H1 (cell line): ENCODE measurements at regions not wholly inside any gene's neighbourhood (a gene's known extent, or its start where the extent isn't known, plus 50 kb on each side); places are given as distances from the start of the nearest gene placed in this dataset.

Experiments used
- CTCF ChIA-PET: fragments of 300-600 bp; sonication (Branson Sonifier 250); formaldehyde crosslinking; loops from one replicate; lab custom pipeline; 2021; ENCODE audit not compliant: partially characterized antibody; lab: Charles Lee
- POLR2A ChIA-PET: fragments of 300-600 bp; sonication (Branson Sonifier 250); formaldehyde crosslinking; loops from one replicate; lab custom pipeline; 2021; ENCODE audit warnings: inconsistent platforms; ENCODE audit not compliant: partially characterized antibody; lab: Charles Lee
- DNase-seq, 2 experiments: peaks; one replicate each; pipeline versions ENCODE4 v3.0.0 to v3.0.0-alpha.2; 2010 to 2022; ENCODE audit warnings: low spot score in 2 of 2, low read depth in 1 of 2, mixed read lengths in 1 of 2
- FAIRE-seq: peaks from 2 replicates; lab custom pipeline; 2011; peaks lifted over from hg19 to GRCh38; lab: Jason Lieb, UNC
- H2AFZ ChIP-seq: 2 replicates; pipeline ENCODE4 v1.8.1; 2012; ENCODE audit warnings: low read length, inconsistent platforms
- H2AK5ac ChIP-seq: 2 replicates; pipeline ENCODE4 v1.6.1; 2013; ENCODE audit warnings: low read depth, low read length
- H2BK120ac ChIP-seq: replicated peaks from 2 replicates; pipeline ENCODE3; 2013; ENCODE audit warnings: low read depth, low read length, inconsistent platforms
- H2BK12ac ChIP-seq: 2 replicates; pipeline ENCODE4 v1.6.1; 2013; ENCODE audit warnings: low read depth, low read length
- H2BK15ac ChIP-seq: 2 replicates; pipeline ENCODE4 v1.6.1; 2013; ENCODE audit warnings: low read length
- H2BK20ac ChIP-seq: 2 replicates; pipeline ENCODE4 v1.6.1; 2013; ENCODE audit warnings: low read length
- H2BK5ac ChIP-seq: 2 replicates; pipeline ENCODE4 v1.6.1; 2013; ENCODE audit warnings: low read depth, low read length
- H3K14ac ChIP-seq: 2 replicates; pipeline ENCODE4 v1.6.1; 2013; ENCODE audit warnings: inconsistent platforms; ENCODE audit not compliant: insufficient read length
- H3K18ac ChIP-seq: 2 replicates; pipeline ENCODE4 v1.6.1; 2013; ENCODE audit warnings: low read length; ENCODE audit errors: extremely low read depth
- H3K23ac ChIP-seq: 2 replicates; pipeline ENCODE4 v1.6.1; 2013; ENCODE audit warnings: inconsistent platforms; ENCODE audit not compliant: insufficient read length
- H3K23me2 ChIP-seq: 2 replicates; pipeline ENCODE4 v1.6.1; 2013; ENCODE audit warnings: low read depth, low read length
- H3K27ac ChIP-seq: 2 replicates; pipeline ENCODE4 v1.6.1; 2011; ENCODE audit warnings: low read depth, low read length, inconsistent platforms
- H3K27me3 ChIP-seq, 4 experiments: replicated peaks in 1 of 4; 1 replicate in 1 of 4; 2 replicates in 3 of 4; pipeline versions ENCODE4 v1.6.1 to v1.8.1; 2011 to 2013; ENCODE audit warnings: low read length in 3 of 4, mild to moderate bottlenecking in 3 of 4, inconsistent platforms in 2 of 4, mixed read lengths in 2 of 4, moderate library complexity in 1 of 4; ENCODE audit not compliant: control insufficient read depth in 3 of 4, insufficient read depth in 3 of 4; ENCODE audit errors: extremely low read depth in 1 of 4
- H3K36me3 ChIP-seq, 4 experiments: 2 replicates each; pipeline versions ENCODE4 v1.6.1 to v1.8.1; 2011 to 2013; ENCODE audit warnings: mild to moderate bottlenecking in 4 of 4, low read length in 3 of 4, moderate library complexity in 2 of 4, control low read depth in 1 of 4, inconsistent platforms in 1 of 4; ENCODE audit not compliant: insufficient read depth in 4 of 4, control insufficient read depth in 2 of 4
- H3K4ac ChIP-seq: replicated peaks from 2 replicates; pipeline ENCODE3; 2013; ENCODE audit warnings: low read length, low read depth, mixed read lengths, inconsistent platforms; ENCODE audit not compliant: insufficient read length
- H3K4me1 ChIP-seq, 4 experiments: replicated peaks in 1 of 4; 1 replicate in 1 of 4; 2 replicates in 3 of 4; pipeline versions ENCODE4 v1.6.1 to v1.8.1; 2011 to 2013; ENCODE audit warnings: low read length in 3 of 4, inconsistent platforms in 2 of 4, mixed read lengths in 1 of 4; ENCODE audit not compliant: insufficient read depth in 4 of 4, control insufficient read depth in 3 of 4
- H3K4me2 ChIP-seq, 2 experiments: 2 replicates each; pipeline versions ENCODE4 v1.6.1 to v1.8.1; 2011 to 2013; ENCODE audit warnings: low read depth in 2 of 2, low read length in 2 of 2, control low read depth in 1 of 2, inconsistent platforms in 1 of 2, mild to moderate bottlenecking in 1 of 2; ENCODE audit not compliant: insufficient read depth in 1 of 2
- H3K4me3 ChIP-seq, 4 experiments: fragments of 200-600, 300-600 bp in 1 of 4; sonication (generic), shearing (Covaris generic), sonication (Bioruptor Twin) in 1 of 4; 2 replicates each; pipeline versions ENCODE4 v1.5.1 to v1.8.1; 2011 to 2016; ENCODE audit warnings: low read length in 4 of 4, low read depth in 3 of 4, control low read depth in 2 of 4, inconsistent platforms in 2 of 4, mild to moderate bottlenecking in 2 of 4, mixed read lengths in 1 of 4, moderate library complexity in 1 of 4; ENCODE audit not compliant: insufficient read depth in 2 of 4; ENCODE audit errors: extremely low read depth in 1 of 4
- H3K56ac ChIP-seq: replicated peaks from 2 replicates; pipeline ENCODE3; 2013; ENCODE audit warnings: low read depth, mild to moderate bottlenecking, mixed read lengths, low read length, inconsistent platforms; ENCODE audit not compliant: insufficient read length
- H3K79me1 ChIP-seq: 2 replicates; pipeline ENCODE4 v1.6.1; 2013; ENCODE audit warnings: low read depth, low read length, control low read depth
- H3K79me2 ChIP-seq, 2 experiments: 2 replicates each; pipeline versions ENCODE4 v1.6.1 to v1.8.1; 2012 to 2013; ENCODE audit warnings: low read length in 2 of 2, mild to moderate bottlenecking in 2 of 2, inconsistent platforms in 1 of 2; ENCODE audit not compliant: insufficient read depth in 2 of 2, control insufficient read depth in 1 of 2
- H3K9ac ChIP-seq, 4 experiments: replicated peaks in 1 of 4; 1 replicate in 1 of 4; 2 replicates in 3 of 4; pipeline versions ENCODE4 v1.6.1 to v1.8.1; 2011 to 2013; ENCODE audit warnings: low read depth in 3 of 4, low read length in 3 of 4, control low read depth in 2 of 4, mild to moderate bottlenecking in 2 of 4, moderate library complexity in 2 of 4, inconsistent platforms in 1 of 4; ENCODE audit errors: extremely low read depth in 1 of 4
- H3K9me3 ChIP-seq, 2 experiments: 2 replicates each; pipeline versions ENCODE4 v1.6.1 to v1.8.1; 2012 to 2013; ENCODE audit warnings: mild to moderate bottlenecking in 2 of 2, moderate library complexity in 2 of 2, control low read depth in 1 of 2, inconsistent platforms in 1 of 2, low read depth in 1 of 2, low read length in 1 of 2, mixed read lengths in 1 of 2; ENCODE audit not compliant: insufficient read depth in 2 of 2
- H4K20me1 ChIP-seq, 2 experiments: replicated peaks in 1 of 2; 2 replicates each; pipeline versions ENCODE3 to v1.8.1; 2011 to 2013; ENCODE audit warnings: inconsistent platforms in 2 of 2, low read length in 2 of 2, mild to moderate bottlenecking in 1 of 2; ENCODE audit not compliant: insufficient read depth in 2 of 2, control insufficient read depth in 1 of 2
- H4K5ac ChIP-seq: 2 replicates; pipeline ENCODE4 v1.6.1; 2013; ENCODE audit warnings: low read length, low read depth, mixed read lengths, inconsistent platforms; ENCODE audit not compliant: insufficient read length
- H4K8ac ChIP-seq: 2 replicates; pipeline ENCODE4 v1.8.0; 2013; ENCODE audit warnings: mild to moderate bottlenecking, moderate library complexity, low read length, inconsistent platforms; ENCODE audit not compliant: insufficient read depth; ENCODE audit errors: extremely low read depth
- H4K91ac ChIP-seq: replicated peaks from 2 replicates; pipeline ENCODE3; 2013; ENCODE audit warnings: low read length, mixed read lengths, inconsistent platforms; ENCODE audit not compliant: insufficient read length
- BACH1 ChIP-seq: IDR thresholded peaks from 2 replicates; pipeline ENCODE4 v1.6.1; 2012; ENCODE audit warnings: low read length, improper control_type of control experiment
- CEBPB ChIP-seq: IDR thresholded peaks from 2 replicates; pipeline ENCODE4 v1.6.1; 2012; ENCODE audit warnings: low read depth, low read length
- EZH2 ChIP-seq: fragments of 200-600 bp; sonication (generic); IDR thresholded peaks from 2 replicates; pipeline ENCODE4 v1.7.1; 2012; ENCODE audit warnings: low read depth, mild to moderate bottlenecking, moderate library complexity, low read length, inconsistent platforms; ENCODE audit not compliant: severe bottlenecking
- HDAC2 ChIP-seq, 2 experiments: fragments of 300-600 bp in 1 of 2; sonication (generic) in 1 of 2; IDR thresholded peaks; 2 replicates each; pipeline ENCODE4 v1.6.1; 2011 to 2012; ENCODE audit warnings: low read depth in 2 of 2, low read length in 2 of 2, mild to moderate bottlenecking in 2 of 2, moderate library complexity in 2 of 2, borderline replicate concordance in 1 of 2, inconsistent platforms in 1 of 2
- SAP30 ChIP-seq: fragments of 300-600 bp; sonication (generic); IDR thresholded peaks from 2 replicates; pipeline ENCODE4 v1.7.1; 2012; ENCODE audit warnings: low read length, moderate library complexity, mild to moderate bottlenecking, inconsistent platforms; ENCODE audit not compliant: insufficient read depth, insufficient replicate concordance
- SRF ChIP-seq: IDR thresholded peaks from 2 replicates; pipeline ENCODE4 v1.6.1; 2011; ENCODE audit warnings: mild to moderate bottlenecking, low read depth, low read length, moderate library complexity
- TAF1 ChIP-seq: IDR thresholded peaks from 2 replicates; pipeline ENCODE4 v1.6.1; 2011; ENCODE audit warnings: mild to moderate bottlenecking, low read depth, low read length
- TEAD4 ChIP-seq: IDR thresholded peaks from 2 replicates; pipeline ENCODE4 v1.6.1; 2012; ENCODE audit warnings: low read depth, low read length, inconsistent platforms, mixed read lengths
- YY1 ChIP-seq: IDR thresholded peaks from 2 replicates; pipeline ENCODE4 v1.6.1; 2011; ENCODE audit warnings: low read depth, mild to moderate bottlenecking, low read length
- ZNF274 ChIP-seq: IDR thresholded peaks from 2 replicates; pipeline ENCODE4 v1.7.0; 2012; ENCODE audit warnings: low read length, borderline replicate concordance; ENCODE audit errors: extremely low read depth
- WGBS, 2 experiments: shearing (Covaris generic) in 1 of 2; methylation state at CpG; one replicate each; pipeline versions ENCODE4 v1.1.6 to v1.1.7; 2013 to 2015; ENCODE audit warnings: low lambda C conversion rate in 2 of 2, mixed read lengths in 2 of 2, inconsistent platforms in 1 of 2, low coverage in 1 of 2, missing lambda C conversion rate in 1 of 2; ENCODE audit not compliant: insufficient replicate concordance in 2 of 2, insufficient coverage in 1 of 2, insufficient read length in 1 of 2; ENCODE audit errors: extremely low coverage in 1 of 2, missing lambda C conversion rate in 1 of 2; 5-methylcytosine and 5-hydroxymethylcytosine counted together
- TF ChIP-seq, protein P1 (sequence below), 3 experiments: IDR thresholded peaks; 1 replicate in 2 of 3; 2 replicates in 1 of 3; pipeline versions ENCODE4 v1.5.1 to v1.6.1; 2011; ENCODE audit warnings: low read length in 3 of 3, mild to moderate bottlenecking in 3 of 3, inconsistent platforms in 2 of 3, low read depth in 1 of 3, moderate library complexity in 1 of 3; ENCODE audit not compliant: insufficient read depth in 1 of 3; ENCODE audit errors: control extremely low read depth in 1 of 3
- TF ChIP-seq, protein P2 (sequence below): IDR thresholded peaks from 2 replicates; pipeline ENCODE4 v1.6.1; 2011; ENCODE audit warnings: low read depth, mild to moderate bottlenecking, low read length; ENCODE audit not compliant: insufficient read depth

DNA sequence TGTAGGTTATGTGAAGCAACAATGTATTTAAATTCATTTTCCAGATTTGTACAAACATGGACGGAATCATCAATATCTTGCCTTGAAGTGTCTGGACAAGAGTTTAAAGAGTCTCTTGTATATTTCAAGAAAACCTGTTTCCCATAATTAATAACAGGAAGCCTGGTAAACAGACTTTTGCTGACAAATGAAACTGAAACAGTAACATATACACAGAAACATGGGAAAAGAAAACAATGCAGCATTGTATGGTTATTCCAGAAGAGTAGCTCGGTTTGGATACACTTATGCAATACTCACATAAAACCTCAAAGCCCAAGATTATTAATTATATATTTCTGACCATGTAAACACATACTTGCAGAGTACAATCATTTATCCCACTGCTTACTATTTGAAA is 265.5 kb downstream of the PTPRC start:
- ChIA-PET POLR2A (no interaction called here), CTCF (no interaction called here)
- Histone ChIP-seq H2BK15ac (no peak overlapping the region), H2AK5ac (no peak overlapping the region), H3K23ac (no peak overlapping the region), H3K9me3 (no peaks in the 10 kb centered on the region), H3K27me3 (no peaks in the 10 kb centered on the region), H2BK120ac (no peak overlapping the region), H4K8ac (no peak overlapping the region), H4K5ac (no peak overlapping the region), H4K91ac (no peak overlapping the region), H3K56ac (no peak overlapping the region), H3K14ac (no peak overlapping the region), H3K4ac (no peak overlapping the region), H3K9ac (no peak overlapping the region), H3K36me3 (no peaks in the 10 kb centered on the region), H2AFZ (no peak overlapping the region), H3K23me2 (no peaks in the 10 kb centered on the region), H3K4me1 (peaks cover 0 to 6% (median 3%) of the 10 kb centered on the region in 4 experiments; a peak in 2 of 7 replicates), H4K20me1 (no peaks in the 10 kb centered on the region), H3K79me2 (no peaks in the 10 kb centered on the region), H2BK20ac (no peak overlapping the region), H2BK12ac (no peak overlapping the region), H3K27ac (no peak overlapping the region), H3K4me3 (no peak overlapping the region), H3K4me2 (no peak overlapping the region), H3K79me1 (no peaks in the 10 kb centered on the region), H2BK5ac (no peak overlapping the region), H3K18ac (no peak overlapping the region)
- DNase-seq (no peak), FAIRE-seq (no peak)
- 86% methylated on average over 2 of the region's 2 CpGs; no CpG with 5 or more reads in 1 of the 2 experiments for WGBS, 2 experiments
- TF ChIP-seq CEBPB = no peak
- TF ChIP-seq, protein P1, sequence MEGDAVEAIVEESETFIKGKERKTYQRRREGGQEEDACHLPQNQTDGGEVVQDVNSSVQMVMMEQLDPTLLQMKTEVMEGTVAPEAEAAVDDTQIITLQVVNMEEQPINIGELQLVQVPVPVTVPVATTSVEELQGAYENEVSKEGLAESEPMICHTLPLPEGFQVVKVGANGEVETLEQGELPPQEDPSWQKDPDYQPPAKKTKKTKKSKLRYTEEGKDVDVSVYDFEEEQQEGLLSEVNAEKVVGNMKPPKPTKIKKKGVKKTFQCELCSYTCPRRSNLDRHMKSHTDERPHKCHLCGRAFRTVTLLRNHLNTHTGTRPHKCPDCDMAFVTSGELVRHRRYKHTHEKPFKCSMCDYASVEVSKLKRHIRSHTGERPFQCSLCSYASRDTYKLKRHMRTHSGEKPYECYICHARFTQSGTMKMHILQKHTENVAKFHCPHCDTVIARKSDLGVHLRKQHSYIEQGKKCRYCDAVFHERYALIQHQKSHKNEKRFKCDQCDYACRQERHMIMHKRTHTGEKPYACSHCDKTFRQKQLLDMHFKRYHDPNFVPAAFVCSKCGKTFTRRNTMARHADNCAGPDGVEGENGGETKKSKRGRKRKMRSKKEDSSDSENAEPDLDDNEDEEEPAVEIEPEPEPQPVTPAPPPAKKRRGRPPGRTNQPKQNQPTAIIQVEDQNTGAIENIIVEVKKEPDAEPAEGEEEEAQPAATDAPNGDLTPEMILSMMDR (IDR thresholded peaks at IDR 0.05; ENCODE audit: control extremely low read depth in 1 of 3, insufficient read depth in 1 of 3, low read depth in 1 of 3, low read length in 3 of 3) = no peak
- no peak for TF ChIP-seq YY1
- TF ChIP-seq SRF = no peak
- TF ChIP-seq HDAC2 (IDR thresholded peaks at IDR 0.05; ENCODE audit: borderline replicate concordance in 1 of 2, low read depth in 2 of 2, low read length in 2 of 2) = no peak
- TF ChIP-seq EZH2 = no peak
- no peak for TF ChIP-seq SAP30
- TF ChIP-seq TAF1 = no peak
- no peak for TF ChIP-seq ZNF274
- TF ChIP-seq, protein P2, sequence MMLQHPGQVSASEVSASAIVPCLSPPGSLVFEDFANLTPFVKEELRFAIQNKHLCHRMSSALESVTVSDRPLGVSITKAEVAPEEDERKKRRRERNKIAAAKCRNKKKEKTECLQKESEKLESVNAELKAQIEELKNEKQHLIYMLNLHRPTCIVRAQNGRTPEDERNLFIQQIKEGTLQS = no peak
- TF ChIP-seq BACH1 = no peak
- no peak for TF ChIP-seq TEAD4
